GM04503 (cell line): ENCODE measurements at regions not wholly inside any gene's neighbourhood (a gene's known extent, or its start where the extent isn't known, plus 50 kb on each side); places are given as distances from the start of the nearest gene placed in this dataset.
A peak's percentile ranks its signal among the peaks of the same experiment; 100 is the strongest.
"Not testable (repeated sequence)": the region's sequence is repeated elsewhere in the genome, so short reads cannot be mapped to it uniquely, and the experiment has no call there.

Source experiments
- DNase-seq: peaks from one replicate; pipeline ENCODE4 v3.0.0-alpha.2; 2012; ENCODE audit warnings: low read depth

DNA sequence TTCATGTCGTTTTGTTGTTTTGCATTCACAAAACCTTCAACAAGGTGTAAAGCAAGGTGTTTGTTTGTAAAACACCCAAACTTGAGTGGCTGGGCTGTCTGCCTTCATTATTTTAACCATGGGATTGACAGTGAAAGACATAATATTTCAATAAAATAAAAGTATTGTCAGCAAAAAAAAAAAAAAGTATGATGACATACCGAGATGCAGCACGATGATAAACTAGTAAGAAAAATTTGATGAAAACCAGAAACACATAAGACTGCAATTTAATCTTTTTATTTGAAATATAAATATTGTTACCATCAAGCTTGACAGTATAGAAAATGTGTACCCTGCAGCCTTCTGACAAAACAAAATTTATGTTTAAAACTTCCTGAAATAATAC lies 419.3 kb upstream of the DYNLRB2 start:
- DNase-seq, result no peak

GRCh38 chr16:80120899-80121521 lies 419.8 kb upstream of the DYNLRB2 start:
- no peak for DNase-seq

DNA sequence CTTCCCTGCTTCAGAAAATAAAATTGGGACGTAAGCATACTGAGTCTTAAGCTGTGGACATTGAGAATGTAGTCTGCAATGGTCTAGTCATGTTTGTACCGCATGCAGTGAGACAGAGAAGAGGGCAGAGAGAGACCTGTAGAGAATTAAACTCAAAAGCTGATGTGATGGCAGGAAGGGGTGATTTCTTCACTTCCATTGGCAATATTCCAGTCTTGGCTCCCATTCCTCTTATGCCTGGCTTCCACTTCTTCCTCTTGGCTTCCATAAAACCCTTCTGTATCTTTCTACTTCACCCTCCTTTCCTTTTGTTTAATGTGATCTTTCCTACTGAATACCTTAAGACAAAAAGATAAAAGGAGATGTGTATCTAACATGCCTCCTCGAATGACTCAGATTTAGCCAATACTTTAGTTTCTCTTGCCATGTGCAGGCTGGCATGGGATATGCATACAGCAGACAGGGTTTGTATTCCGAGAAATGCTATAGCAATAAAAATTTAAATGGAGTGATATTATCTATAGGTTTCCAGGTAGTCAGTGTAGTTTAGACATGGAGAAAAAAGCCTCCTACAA lies 423.1 kb upstream of the DYNLRB2 start:
- no peak for DNase-seq

DNA sequence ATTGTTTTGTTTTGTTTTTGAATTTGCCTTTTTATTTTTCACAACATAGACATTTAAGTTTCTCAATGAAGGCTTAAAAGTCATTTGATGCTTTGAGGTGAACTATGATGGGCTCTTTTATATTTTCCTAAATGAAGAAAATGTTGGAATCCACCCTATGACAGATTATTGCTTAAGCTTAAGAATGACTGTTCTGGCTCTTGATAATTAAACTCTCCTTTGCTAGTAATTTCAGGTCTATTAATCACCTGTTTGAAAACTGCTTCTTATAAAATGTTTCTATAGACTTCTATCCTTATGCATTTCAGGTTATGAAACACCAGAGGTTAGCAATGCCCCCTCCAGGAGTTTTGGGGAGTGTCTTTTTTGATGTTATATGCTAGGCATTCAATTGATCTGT lies 424.1 kb upstream of the DYNLRB2 start:
- no peak for DNase-seq

GRCh38 chr16:80114699-80115098 lies 426.1 kb upstream of the DYNLRB2 start:
- DNase-seq, result no peak

GRCh38 chr16:80113873-80114574 lies 426.8 kb upstream of the DYNLRB2 start:
- DNase-seq, result no peak

DNA sequence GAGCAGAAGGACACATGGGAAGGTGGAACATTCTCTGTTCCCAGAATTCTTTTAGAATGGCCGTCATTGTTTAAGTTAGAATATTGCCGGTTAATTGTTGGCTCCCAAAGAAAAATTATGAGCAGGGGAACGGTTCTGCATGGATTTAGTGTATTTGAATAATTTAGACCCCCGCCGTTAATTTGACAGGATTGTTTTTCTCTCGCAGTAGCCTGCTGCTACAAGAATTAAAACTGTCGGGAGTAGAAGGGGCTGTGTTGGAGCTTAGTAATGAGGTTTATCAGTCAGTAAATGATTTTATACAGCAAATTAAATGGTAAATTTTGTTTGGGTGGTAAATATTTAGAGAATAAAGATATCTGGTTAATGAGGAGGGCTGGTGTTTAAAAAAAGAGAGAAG lies 431.2 kb upstream of the DYNLRB2 start:
- no peak for DNase-seq

DNA sequence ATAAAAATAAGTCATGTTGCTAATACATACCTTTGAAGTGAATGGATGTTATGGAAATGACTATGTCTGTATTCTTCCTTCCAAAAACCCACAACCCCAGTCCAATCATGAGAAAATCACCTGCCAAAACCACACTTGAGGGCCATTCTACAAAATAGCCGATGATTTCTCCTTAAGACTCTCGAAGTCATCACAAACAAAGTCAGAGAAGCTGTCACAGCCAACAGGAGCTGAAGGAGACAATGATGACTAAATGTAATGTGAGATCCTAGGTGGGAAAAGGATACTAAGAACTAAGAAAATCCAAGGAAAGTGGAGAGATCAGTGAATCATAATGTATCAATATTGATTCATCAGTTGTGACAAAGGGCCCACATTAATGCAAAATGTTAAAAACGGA lies 432.9 kb upstream of the DYNLRB2 start:
- no peak for DNase-seq

GRCh38 chr16:80105751-80106150 lies 435.0 kb upstream of the DYNLRB2 start:
- no peak for DNase-seq

DNA sequence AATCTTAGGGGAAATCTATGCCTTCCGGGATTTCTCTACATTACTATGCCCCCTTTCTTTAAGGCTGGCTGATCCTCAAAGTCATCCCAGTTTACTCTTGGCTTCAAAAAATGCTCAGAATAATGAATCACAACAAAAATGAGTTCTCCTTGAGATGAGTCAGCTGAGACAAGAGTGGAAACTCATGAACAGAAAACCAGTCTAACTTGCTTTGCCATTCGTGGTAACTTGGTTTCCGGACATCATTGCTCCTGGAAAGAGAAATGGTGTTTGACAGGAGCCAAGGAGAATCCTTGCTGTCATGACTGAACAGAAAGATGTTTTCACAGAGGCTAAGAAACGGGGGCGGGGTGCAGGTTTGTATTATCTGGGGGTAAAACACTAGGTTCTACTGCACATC lies 435.6 kb upstream of the DYNLRB2 start:
- DNase-seq, result no peak

DNA sequence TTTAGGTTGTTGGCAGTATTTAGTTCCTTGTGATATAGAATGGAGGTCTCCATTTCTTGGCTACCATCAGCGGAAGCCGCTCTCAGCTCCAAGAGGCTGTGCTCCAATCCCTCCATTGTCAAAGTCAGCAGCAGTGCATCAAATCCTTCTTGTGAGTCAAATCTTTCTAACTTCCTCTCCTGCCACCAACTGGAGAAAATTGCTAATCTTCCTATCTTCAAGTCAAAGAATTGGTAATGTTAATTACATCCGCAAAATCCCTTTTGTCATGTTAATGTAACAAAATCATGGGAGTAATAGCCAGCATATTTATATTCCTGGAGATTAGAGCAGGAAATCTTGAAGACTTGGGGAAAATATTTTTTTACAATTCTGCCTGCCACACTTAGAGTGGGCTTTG lies 436.4 kb upstream of the DYNLRB2 start:
- DNase-seq, result no peak

DNA sequence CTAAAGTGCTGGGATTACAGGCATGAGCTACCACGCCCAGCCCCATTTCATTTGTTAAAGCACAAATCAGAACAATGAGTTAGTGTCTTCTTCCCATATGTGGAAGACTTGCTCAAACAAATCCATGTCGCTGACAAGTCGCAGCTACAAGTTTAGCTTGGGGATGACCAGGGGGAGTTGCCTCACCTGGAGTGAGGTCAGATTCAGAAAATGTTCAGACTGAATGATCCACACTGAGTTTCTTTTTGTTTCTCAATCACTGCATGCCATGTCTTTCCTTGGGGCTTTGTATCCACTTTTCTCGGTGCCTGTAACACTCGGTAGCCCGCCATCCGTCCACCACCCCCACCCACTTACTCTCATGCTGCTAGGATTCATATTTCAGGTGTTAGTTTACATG lies 437.3 kb upstream of the DYNLRB2 start:
- DNase-seq, result no peak

DNA sequence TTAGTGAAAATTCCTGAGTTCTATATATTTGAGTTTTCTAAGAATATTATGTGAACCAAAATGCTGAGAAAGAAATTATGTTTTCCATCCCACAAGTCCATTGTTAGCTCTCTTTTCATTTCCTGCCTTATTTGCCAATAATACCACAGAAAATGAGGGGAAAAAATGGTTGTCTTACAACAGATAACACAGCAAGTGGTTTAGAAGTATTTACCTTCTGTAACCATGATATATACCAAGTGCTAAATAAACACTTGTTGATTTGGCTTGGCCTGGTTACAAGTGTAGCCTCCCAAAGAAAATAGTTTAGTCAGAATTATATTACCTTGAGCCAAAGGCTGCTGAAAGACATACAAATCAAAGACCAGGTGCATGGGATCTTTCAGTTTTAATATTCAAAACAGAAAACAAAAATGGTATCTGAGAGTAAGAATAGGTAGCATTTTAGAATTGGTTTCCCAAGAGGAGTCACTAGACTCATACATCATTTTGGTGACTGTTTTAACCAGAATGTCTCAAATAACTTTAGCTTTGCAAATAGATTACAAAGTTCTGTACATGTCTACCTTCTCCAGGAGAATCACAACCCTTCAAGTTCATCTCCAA lies 439.8 kb upstream of the DYNLRB2 start:
- DNase-seq, result no peak

DNA sequence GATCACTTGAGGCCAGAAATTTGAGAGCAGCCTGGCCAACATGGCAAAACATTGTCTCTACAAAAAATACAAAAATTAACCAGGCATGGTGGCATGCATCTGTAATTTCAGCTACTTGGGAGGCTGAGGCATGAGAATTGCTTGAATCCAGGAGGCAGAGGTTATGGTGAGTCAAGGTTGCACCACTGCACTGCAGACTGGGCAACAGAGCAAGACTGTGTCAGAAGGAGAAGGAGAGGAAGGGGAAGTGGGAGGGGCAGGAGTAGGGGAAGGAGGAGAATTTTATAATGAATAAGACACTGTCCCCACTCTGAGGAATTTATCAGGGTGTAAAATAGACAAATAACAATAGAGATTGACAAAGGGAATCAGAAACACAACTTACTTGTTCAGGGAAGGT lies 440.6 kb upstream of the DYNLRB2 start:
- DNase-seq, result no peak

DNA sequence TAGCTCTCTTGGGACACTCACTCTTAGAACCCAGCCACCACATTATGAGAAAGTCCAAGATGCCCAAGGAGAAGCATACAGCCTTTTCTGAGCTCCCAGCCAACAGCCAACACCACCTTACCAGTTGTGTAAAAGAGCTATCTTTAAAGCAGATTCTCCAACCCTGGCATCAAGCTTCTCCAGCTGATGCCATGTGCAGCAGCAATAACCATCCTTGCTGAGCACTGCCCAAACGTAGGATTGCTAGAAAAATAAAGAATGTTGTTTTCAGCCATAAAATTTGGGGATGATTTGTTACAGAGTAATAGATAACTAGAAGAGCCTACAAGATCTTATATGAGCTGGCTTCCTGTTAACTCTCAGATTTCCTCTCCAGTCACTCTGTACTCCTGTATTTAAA lies 443.7 kb upstream of the DYNLRB2 start:
- no peak for DNase-seq

- DNase-seq, result peak; percentile 18
Measured at GRCh38 chr16:80092681-80093080, 448.1 kb upstream of the DYNLRB2 start.

GRCh38 chr16:80091453-80091852 lies 449.3 kb upstream of the DYNLRB2 start:
- not testable (repeated sequence) for DNase-seq

DNA sequence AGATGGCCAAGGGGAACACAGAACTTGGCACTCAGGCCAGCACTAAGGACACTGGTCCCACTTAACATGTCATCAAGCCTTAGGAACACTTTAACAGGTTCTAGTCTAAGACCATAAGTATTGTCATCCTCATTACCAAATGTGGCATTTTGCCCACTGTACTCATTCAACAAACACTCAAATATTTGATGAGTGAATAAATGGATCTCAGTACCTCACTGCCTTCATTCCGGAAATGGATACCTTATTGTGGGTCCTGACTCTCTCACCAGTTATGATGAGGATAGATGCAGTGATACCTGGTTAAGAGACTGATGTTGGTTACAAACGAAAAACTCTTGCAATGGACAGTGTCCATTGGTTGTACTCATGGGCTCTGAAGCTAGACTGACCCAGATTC lies 455.2 kb upstream of the DYNLRB2 start:
- no peak for DNase-seq

GRCh38 chr16:80084614-80085013 lies 456.2 kb upstream of the DYNLRB2 start:
- DNase-seq, result no peak

- no peak for DNase-seq
Measured at GRCh38 chr16:80084163-80084562, 456.6 kb upstream of the DYNLRB2 start.

GRCh38 chr16:80082906-80083305 lies 457.9 kb upstream of the DYNLRB2 start:
- no peak for DNase-seq

DNA sequence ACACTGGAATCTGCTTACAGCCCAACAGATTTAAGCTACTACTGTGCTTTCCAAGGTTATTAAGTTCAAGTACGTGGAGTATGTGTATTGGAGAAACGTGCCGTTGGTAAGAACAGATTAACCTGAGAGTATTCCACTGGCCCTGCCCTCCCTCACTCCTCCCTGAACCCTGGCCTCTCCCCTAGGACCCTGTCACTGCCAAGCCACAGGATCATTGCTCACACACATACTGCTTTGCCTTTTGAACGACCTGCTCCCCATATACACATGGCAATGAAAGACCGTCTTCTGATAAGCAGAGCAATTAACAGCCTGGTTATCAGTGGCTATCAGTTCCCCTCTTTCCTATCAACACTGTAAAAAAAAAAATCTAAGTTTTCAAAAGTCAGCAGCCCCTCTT lies 458.9 kb upstream of the DYNLRB2 start:
- DNase-seq, result no peak

DNA sequence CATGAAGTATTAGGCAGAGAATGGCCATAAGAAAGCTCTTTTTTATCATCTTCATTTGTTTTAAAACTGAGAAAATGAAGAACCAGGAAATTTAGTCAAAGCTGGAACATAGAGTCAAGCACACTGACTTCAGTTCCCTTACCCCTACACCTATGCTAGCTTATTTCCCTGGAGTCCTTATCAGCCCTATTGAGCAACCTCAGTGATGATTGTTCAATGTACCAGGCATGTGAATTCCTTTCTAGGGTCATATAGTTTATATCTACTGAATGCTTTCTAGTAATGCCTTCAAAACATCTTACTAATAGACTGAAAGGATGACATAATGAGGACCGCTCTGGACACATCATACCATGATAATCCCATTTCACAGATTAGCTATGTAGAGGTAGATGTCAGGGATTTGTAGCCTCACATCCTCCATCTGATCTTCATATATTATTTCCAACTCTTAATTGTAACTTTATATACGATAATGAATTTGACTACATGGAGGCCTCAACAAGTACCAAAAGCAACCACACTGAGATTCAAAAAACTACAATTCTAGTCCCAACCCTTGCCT lies 460.4 kb upstream of the DYNLRB2 start:
- no peak for DNase-seq
